Hepatocyte (in vitro differentiated cells): ENCODE measurements at regions not wholly inside any gene's neighbourhood (a gene's known extent, or its start where the extent isn't known, plus 50 kb on each side); places are given as distances from the start of the nearest gene placed in this dataset.

Experiments used
- DNase-seq: peaks from one replicate; pipeline ENCODE4 v3.0.0-alpha.2; 2016; ENCODE audit warnings: low spot score
- H2AFZ ChIP-seq: fragments of 200-600 bp; sonication (generic); 2 replicates; pipeline ENCODE4 v1.6.0; 2016; ENCODE audit warnings: antibody characterized with exemption, mild to moderate bottlenecking
- H3K27ac ChIP-seq: fragments of 200-600 bp; sonication (generic); 2 replicates; pipeline ENCODE4 v1.5.1; 2016; ENCODE audit warnings: mild to moderate bottlenecking
- H3K27me3 ChIP-seq: fragments of 200-600 bp; sonication (generic); 2 replicates; pipeline ENCODE4 v1.6.1; 2016
- H3K36me3 ChIP-seq: fragments of 200-600 bp; sonication (generic); replicated peaks from 2 replicates; pipeline ENCODE4 v1.5.1; 2016; ENCODE audit warnings: low read depth; ENCODE audit not compliant: insufficient read depth
- H3K4me1 ChIP-seq: fragments of 200-600 bp; sonication (generic); 2 replicates; pipeline ENCODE4 v1.5.1; 2016; ENCODE audit warnings: mild to moderate bottlenecking, moderate library complexity; ENCODE audit not compliant: insufficient read depth
- H3K4me2 ChIP-seq: fragments of 200-600 bp; sonication (generic); 2 replicates; pipeline ENCODE4 v1.6.0; 2016
- H3K4me3 ChIP-seq: fragments of 200-600 bp; sonication (generic); 2 replicates; pipeline ENCODE4 v1.5.1; 2016; ENCODE audit warnings: mild to moderate bottlenecking
- H3K79me2 ChIP-seq: fragments of 200-600 bp; sonication (generic); 2 replicates; pipeline ENCODE4 v1.6.0; 2017; ENCODE audit warnings: mild to moderate bottlenecking
- H3K9me2 ChIP-seq: fragments of 200-600 bp; sonication (generic); replicated peaks from 2 replicates; pipeline ENCODE4 v1.6.0; 2017; ENCODE audit warnings: mild to moderate bottlenecking; ENCODE audit not compliant: insufficient read depth
- H3K9me3 ChIP-seq: fragments of 200-600 bp; sonication (generic); 2 replicates; pipeline ENCODE4 v1.5.1; 2016; ENCODE audit warnings: low read depth, mild to moderate bottlenecking
- H4K20me1 ChIP-seq: fragments of 200-600 bp; sonication (generic); 2 replicates; pipeline ENCODE4 v1.6.0; 2016; ENCODE audit warnings: mild to moderate bottlenecking; ENCODE audit not compliant: insufficient read depth, poor library complexity, severe bottlenecking
- CTCF ChIP-seq: fragments of 200-600 bp; sonication (generic); IDR thresholded peaks from 2 replicates; pipeline ENCODE4 v1.5.1; 2016; ENCODE audit warnings: antibody characterized with exemption, mild to moderate bottlenecking; ENCODE audit not compliant: poor library complexity
- EZH2 ChIP-seq: fragments of 200-600 bp; sonication (generic); IDR thresholded peaks from 2 replicates; pipeline ENCODE4 v1.6.1; 2016; ENCODE audit warnings: antibody characterized with exemption, mild to moderate bottlenecking, borderline replicate concordance
- EZH2phosphoT487 ChIP-seq: fragments of 200-600 bp; sonication (generic); IDR thresholded peaks from one replicate; pipeline ENCODE4 v1.6.1; 2018; ENCODE audit warnings: antibody characterized with exemption, mild to moderate bottlenecking, low read depth, moderate library complexity; ENCODE audit not compliant: unreplicated experiment, severe bottlenecking
- WGBS: methylation state at CpG from one replicate; pipeline ENCODE4 v1.1.6; 2016; ENCODE audit warnings: low lambda C conversion rate; ENCODE audit errors: missing lambda C conversion rate; 5-methylcytosine and 5-hydroxymethylcytosine counted together

GRCh38 chr13:92950771-92951170, 275.8 kb upstream of the GPC6 start:
- Histone ChIP-seq H3K9me2 (no peaks in the 10 kb centered on the region), H3K79me2 (no peaks in the 10 kb centered on the region), H3K27me3 (no peaks in the 10 kb centered on the region), H3K36me3 (no peaks in the 10 kb centered on the region), H3K27ac (no peak overlapping the region), H3K4me2 (no peak overlapping the region), H4K20me1 (no peaks in the 10 kb centered on the region), H2AFZ (no peak overlapping the region), H3K9me3 (no peaks in the 10 kb centered on the region), H3K4me3 (no peak overlapping the region), H3K4me1 (peaks cover 10% of the 10 kb centered on the region)
- WGBS: 98% methylated on average over 2 of the region's 2 CpGs
- no peak for DNase-seq
- no peak for TF ChIP-seq CTCF
- TF ChIP-seq EZH2: no peak
- TF ChIP-seq EZH2phosphoT487: no peak

- no peaks in the 10 kb centered on the region for H3K9me2 ChIP-seq
- no peaks in the 10 kb centered on the region for H4K20me1 ChIP-seq
- 58% methylated on average over 7 of the region's 7 CpGs for WGBS
- no peaks in the 10 kb centered on the region for H3K79me2 ChIP-seq
- no peak overlapping the region for H3K27ac ChIP-seq
- H3K4me3 ChIP-seq: no peak overlapping the region
- no peak overlapping the region for H2AFZ ChIP-seq
- DNase-seq: no peak
- peaks cover 10% of the 10 kb centered on the region for H3K4me1 ChIP-seq
- H3K36me3 ChIP-seq: no peaks in the 10 kb centered on the region
- no peaks in the 10 kb centered on the region for H3K9me3 ChIP-seq
- no peaks in the 10 kb centered on the region for H3K27me3 ChIP-seq
- no peak for TF ChIP-seq EZH2phosphoT487
- TF ChIP-seq EZH2: no peak
- no peak for TF ChIP-seq CTCF
- no peak overlapping the region for H3K4me2 ChIP-seq
Measured at GRCh38 chr13:92951273-92951890, 275.2 kb upstream of the GPC6 start.

- Histone ChIP-seq H3K79me2 (no peaks in the 10 kb centered on the region), H3K9me3 (no peaks in the 10 kb centered on the region), H3K27ac (no peak overlapping the region), H3K4me3 (no peak overlapping the region), H3K36me3 (no peaks in the 10 kb centered on the region), H3K9me2 (no peaks in the 10 kb centered on the region), H2AFZ (no peak overlapping the region), H3K27me3 (no peaks in the 10 kb centered on the region), H3K4me1 (peaks cover 10% of the 10 kb centered on the region), H3K4me2 (no peak overlapping the region), H4K20me1 (no peaks in the 10 kb centered on the region)
- 77% methylated on average over 4 of the region's 4 CpGs for WGBS
- TF ChIP-seq EZH2 (no peak), EZH2phosphoT487 (no peak), CTCF (no peak)
- DNase-seq: no peak
Measured at GRCh38 chr13:92952161-92952560, 274.4 kb upstream of the GPC6 start.
